ENCODE measurements at regions not wholly inside any gene's neighbourhood (a gene's known extent, or its start where the extent isn't known, plus 50 kb on each side); places are given as distances from the start of the nearest gene placed in this dataset.

- no peak for DNase-seq (ENCODE audit: low spot score)
- Histone ChIP-seq H3K4me1 (ENCODE audit: insufficient read depth, low read length) (no peaks in the 10 kb centered on the region), H3K27me3 (ENCODE audit: control insufficient read depth in 1 of 2, insufficient read depth in 2 of 2, low read length in 2 of 2) (no peaks in the 10 kb centered on the region; a peak in 1 of 5 replicates), H3K4me3 (replicated peaks in 1 of 3; ENCODE audit: insufficient read depth in 1 of 3, low read depth in 2 of 3, low read length in 3 of 3) (no peak overlapping the region), H3K79me2 (ENCODE audit: insufficient read depth, low read length) (no peaks in the 10 kb centered on the region), H3K9me3 (ENCODE audit: low read length) (no peaks in the 10 kb centered on the region), H2AFZ (ENCODE audit: low read length) (no peak overlapping the region), H3K9ac (ENCODE audit: insufficient read depth, low read depth, low read length) (no peak overlapping the region), H3K27ac (ENCODE audit: extremely low read length, insufficient read depth, low read length) (no peak overlapping the region), H4K20me1 (ENCODE audit: insufficient read depth, low read length) (no peaks in the 10 kb centered on the region), H3K36me3 (replicated peaks in 1 of 2; ENCODE audit: control insufficient read depth in 1 of 2, insufficient read depth in 2 of 2, low read length in 2 of 2) (no peaks in the 10 kb centered on the region), H3K4me2 (ENCODE audit: low read depth, low read length) (no peak overlapping the region)
- no peak for ATAC-seq
- TF ChIP-seq JARID2 (CRISPR knock-in tag; IDR thresholded peaks at IDR 0.05; ENCODE audit: insufficient replicate concordance) (no peak), KDM2A (CRISPR knock-in tag; IDR thresholded peaks at IDR 0.05; ENCODE audit: borderline replicate concordance, low read depth) (no peak), ZNF17 (CRISPR knock-in tag; IDR thresholded peaks at IDR 0.05) (no peak), ARID5B (CRISPR knock-in tag; IDR thresholded peaks at IDR 0.05) (no peak), MTF2 (CRISPR knock-in tag; IDR thresholded peaks at IDR 0.05; ENCODE audit: borderline replicate concordance) (no peak)
- TF ChIP-seq, protein P1, sequence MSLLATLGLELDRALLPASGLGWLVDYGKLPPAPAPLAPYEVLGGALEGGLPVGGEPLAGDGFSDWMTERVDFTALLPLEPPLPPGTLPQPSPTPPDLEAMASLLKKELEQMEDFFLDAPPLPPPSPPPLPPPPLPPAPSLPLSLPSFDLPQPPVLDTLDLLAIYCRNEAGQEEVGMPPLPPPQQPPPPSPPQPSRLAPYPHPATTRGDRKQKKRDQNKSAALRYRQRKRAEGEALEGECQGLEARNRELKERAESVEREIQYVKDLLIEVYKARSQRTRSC (CRISPR knock-in tag; IDR thresholded peaks at IDR 0.05; ENCODE audit: low read depth), result no peak
- TF ChIP-seq, protein P2, sequence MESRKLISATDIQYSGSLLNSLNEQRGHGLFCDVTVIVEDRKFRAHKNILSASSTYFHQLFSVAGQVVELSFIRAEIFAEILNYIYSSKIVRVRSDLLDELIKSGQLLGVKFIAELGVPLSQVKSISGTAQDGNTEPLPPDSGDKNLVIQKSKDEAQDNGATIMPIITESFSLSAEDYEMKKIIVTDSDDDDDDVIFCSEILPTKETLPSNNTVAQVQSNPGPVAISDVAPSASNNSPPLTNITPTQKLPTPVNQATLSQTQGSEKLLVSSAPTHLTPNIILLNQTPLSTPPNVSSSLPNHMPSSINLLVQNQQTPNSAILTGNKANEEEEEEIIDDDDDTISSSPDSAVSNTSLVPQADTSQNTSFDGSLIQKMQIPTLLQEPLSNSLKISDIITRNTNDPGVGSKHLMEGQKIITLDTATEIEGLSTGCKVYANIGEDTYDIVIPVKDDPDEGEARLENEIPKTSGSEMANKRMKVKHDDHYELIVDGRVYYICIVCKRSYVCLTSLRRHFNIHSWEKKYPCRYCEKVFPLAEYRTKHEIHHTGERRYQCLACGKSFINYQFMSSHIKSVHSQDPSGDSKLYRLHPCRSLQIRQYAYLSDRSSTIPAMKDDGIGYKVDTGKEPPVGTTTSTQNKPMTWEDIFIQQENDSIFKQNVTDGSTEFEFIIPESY (CRISPR knock-in tag; IDR thresholded peaks at IDR 0.05), result no peak
- POLR2A ChIA-PET, result no interaction called here
- BruUV-seq (replicated peaks), result no TSS peak
- intact Hi-C loops (cut with micrococcal nuclease; ENCODE audit: unreplicated experiment) (no loop called here), in situ Hi-C loops (cut with HindIII; ENCODE audit: extremely low pct_ligation_motif_present, low pct_unique_long_range_greater_than_20kb) (no loop called here)
- 37% methylated on average over 4 of the region's 4 CpGs for WGBS (ENCODE audit: low lambda C conversion rate)
- no peak for FAIRE-seq
- CTCF ChIA-PET (ENCODE audit: low intra/inter-chr PET ratio, low total read pairs), result no interaction called here
These were observed 190.6 kb upstream of the C11orf58 start for GRCh38 chr11:16547879-16548278.
